ENCODE measurements at regions not wholly inside any gene's neighbourhood (a gene's known extent, or its start where the extent isn't known, plus 50 kb on each side); places are given as distances from the start of the nearest gene placed in this dataset.
"Not testable (repeated sequence)": the region's sequence is repeated elsewhere in the genome, so short reads cannot be mapped to it uniquely, and the experiment has no call there.

DNA sequence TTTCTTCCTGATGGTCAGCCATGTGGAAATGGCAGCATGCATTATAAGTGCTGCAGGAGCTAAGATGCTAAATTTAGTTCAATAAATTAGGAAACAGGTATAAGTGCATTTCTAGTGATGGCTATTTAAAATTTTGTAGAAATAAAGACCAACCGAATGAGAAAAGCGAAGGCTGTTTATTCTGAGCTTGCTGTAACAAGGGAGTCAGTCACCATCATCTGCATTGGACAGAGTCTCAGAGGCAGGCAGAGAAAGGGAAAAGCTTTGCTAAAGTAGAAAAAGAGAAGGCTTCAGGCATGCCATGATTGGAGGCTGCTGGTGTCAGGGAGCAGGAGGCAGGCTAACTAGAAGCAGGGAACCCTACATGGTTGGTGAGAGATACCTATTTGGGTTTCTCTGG lies 451.0 kb downstream of the EDEM1 start:
- DNase-seq: no peak

DNA sequence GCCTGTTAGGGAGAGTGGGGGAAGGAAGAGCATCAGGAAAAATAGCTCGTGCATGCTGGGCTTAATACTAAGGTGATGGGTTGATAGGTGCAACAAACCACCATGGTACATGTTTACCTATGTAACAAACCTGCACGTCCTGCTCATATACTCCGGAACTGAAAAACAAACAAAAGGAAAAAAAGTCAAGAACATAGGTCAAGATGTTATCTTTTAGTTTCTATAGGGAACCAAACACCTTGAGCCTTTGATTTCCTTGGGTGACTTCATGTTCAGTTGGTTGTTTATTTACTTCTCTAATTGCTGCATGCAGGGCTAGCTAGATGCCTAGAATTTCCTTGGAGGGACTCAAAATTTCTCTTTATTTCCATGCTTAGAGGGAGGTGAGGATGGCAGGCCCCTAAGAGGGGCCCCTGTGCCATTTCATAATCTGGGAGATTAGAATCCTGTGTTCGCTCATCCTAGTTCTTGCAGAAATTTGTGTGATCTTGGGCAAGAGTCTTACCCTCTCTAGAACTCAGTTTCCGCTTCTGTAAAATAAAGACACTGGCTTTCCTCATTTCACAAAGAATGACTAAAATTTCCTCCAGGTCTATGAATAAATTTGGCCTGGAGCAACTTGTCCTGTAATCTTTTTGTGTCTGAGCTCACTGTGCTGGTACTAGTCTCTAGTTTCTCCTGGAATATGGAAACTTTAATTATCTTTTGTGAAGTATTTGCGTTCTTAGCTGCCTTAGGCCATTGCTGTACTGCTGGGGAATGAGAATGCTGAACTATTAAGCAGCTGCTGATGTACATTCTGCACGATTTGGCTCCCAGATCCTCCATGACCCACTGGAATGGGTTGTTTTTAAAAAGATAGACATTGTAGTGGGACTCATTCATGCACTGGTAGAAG lies 457.5 kb downstream of the EDEM1 start:
- no peak for DNase-seq

- no peak for DNase-seq
Measured at GRCh38 chr3:5645692-5646410, 458.3 kb downstream of the EDEM1 start.

DNA sequence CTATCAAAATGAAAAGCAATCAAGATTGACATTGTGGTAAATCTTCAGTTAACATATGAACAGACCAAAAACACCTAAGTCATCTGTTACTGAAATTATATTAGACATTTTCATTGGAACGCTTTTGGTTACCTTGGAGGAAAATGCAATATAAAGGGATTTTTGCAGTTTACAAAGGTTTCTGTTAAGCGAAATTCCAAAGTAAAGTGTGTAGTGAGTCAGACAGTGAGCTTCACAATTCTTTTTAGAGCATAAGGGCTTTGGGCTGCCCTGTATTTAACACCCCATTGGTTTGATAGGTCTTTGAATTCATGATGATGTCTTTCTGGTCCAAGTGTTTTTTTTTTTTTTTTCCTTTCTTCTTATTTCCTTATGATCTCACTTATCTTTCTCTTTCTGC lies 462.8 kb downstream of the EDEM1 start:
- no peak for DNase-seq

DNA sequence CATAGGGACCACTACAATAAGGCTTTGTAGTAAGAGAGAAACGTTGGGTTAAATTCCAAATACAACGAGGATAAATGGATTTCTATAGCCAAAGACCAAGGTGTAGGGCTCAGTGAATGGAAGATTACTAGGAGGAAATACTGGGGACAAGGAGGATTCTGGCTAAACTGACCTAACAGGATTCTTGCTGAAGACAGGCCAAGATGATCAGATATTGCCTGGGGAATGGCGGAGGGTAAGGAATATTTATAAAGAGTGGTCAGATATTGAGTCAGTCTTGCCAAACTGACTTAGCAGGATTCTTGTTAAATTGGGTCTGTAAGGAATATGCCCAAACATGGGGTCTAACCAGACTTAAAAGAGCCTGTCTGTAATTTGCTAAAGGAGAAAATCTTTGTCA lies 463.8 kb downstream of the EDEM1 start:
- DNase-seq: no peak

DNA sequence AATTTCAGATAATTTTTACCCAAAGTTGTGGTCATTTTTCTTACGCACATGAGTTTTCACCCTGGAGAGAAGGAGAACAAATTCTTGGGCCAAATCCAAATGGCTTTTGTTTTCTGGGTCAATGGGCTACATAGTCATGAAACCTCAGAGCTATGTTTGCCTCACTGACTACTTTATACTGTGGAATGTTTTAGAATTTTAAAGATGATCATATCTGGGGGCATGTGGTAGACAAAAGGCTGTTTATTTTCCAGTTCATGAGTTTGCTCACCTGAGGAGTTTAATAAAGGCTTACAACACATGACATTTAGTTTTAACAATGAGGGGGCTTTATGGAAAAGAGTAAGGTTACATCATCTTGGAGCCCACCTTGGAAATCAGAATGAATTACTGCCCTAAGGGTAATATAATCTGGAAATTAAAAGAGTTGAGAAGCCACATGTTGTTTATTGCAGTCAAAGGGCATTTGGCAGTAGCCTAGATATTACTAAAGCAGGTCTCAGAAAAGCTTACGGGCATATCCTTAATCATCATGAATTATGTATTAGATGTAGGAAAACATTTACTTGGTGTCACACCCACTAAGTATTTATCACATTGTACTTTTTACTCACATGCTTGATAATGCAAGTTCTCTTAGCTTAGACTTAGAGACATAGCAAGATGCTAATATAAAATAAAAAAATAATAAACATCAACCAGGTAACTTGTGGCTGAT lies 466.1 kb downstream of the EDEM1 start:
- no peak for DNase-seq

- DNase-seq: no peak
Measured at GRCh38 chr3:5657106-5657505, 469.6 kb downstream of the EDEM1 start.

- no peak for DNase-seq
Measured at GRCh38 chr3:5663601-5664000, 476.1 kb downstream of the EDEM1 start.

GRCh38 chr3:5666455-5666854 lies 478.9 kb downstream of the EDEM1 start:
- no peak for DNase-seq

- DNase-seq: no peak
Measured at GRCh38 chr3:5673521-5673920, 486.0 kb downstream of the EDEM1 start.

DNA sequence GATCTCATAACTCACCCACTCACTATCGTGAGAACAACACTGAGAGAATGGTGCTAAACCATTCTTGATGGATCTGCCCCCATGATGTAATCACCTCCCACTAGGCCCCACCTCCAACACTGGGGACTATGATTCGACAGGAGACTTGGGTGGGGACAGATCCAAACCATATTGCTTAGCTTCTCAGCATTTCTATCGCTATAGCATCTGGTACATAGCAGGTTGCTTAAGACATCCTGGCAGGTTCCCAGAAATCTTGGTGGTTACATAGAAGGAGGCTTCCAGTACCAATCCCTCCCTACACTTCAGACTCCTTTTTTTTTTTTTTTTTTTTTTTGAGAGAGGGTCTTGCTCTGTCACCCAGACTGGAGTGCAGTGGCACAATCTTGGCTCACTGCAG lies 487.8 kb downstream of the EDEM1 start:
- no peak for DNase-seq

DNA sequence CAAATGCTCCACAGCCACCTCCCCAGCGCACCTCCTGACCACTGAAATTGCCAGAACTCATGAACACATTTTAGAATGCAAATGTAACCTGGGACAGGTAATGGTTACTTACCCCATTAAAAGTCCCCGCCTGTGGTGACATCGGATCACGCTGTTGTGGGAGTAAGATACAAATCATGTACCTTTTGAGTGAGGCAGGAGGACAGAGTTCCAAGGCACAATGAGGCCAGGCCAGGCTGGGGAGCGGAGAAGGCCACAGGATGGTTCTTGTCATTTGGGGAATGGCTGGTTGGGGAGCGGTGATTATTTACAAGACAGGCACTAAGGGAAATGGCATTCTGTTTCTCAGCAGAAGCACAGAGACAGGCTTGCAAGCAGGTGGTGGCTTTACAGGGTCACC lies 490.0 kb downstream of the EDEM1 start:
- no peak for DNase-seq

- no peak for DNase-seq
Measured at GRCh38 chr3:5678248-5678647, 490.7 kb downstream of the EDEM1 start.

GRCh38 chr3:5678844-5679243 lies 491.3 kb downstream of the EDEM1 start:
- DNase-seq: no peak

DNA sequence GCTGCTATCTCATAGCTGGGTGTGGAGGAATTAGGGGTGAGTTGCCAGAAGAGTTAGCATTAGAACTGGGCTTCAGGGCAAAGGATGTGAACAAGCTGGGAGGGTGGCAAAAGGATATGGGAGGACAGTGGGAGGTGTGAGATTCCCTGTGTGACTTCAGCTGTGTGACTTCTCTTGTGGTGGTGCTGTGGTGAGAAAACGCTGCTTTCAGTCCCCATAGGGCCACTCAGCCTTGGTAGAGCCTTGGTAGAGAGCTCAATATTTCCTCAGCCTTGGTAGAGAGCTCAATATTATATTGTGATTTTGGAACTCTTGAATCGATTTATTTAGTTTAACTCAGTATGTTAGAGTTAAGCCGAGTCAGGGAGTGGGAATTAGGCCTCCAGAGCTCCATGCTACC lies 499.7 kb downstream of the EDEM1 start:
- DNase-seq: no peak

- DNase-seq: no peak
Measured at GRCh38 chr3:5690490-5690889, 503.0 kb downstream of the EDEM1 start.

DNA sequence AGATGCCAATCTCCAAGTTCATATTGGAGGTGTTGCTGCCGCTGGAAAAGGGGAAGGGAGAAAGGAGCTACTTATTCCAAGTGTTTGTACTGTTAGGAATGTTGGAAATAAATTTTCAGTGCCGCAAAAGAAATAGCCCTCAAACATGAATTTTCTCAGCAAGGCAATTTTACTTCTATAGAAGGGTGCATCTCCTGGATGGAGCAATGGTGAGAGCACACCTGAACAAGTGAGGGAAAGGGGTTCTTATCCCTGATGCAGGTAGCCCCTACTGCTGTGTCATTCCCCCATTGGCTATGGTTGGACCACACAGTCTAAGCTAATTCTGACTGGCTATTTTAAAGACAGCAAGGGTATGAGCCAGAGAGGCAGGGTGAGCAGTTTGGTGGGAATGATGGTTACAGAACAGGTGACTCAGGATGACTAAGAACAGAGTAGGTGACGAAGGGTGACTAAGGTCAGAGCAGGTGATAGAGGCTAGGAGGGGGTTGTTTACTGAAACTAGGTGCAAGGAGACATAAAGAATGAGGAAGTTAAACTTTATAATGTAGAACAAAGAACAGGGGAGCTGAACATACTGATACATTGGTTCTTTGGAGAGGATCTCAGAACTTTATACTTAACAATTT lies 503.5 kb downstream of the EDEM1 start:
- no peak for DNase-seq

GRCh38 chr3:5692446-5692845 lies 504.9 kb downstream of the EDEM1 start:
- DNase-seq: no peak

GRCh38 chr3:5694266-5694665 lies 506.8 kb downstream of the EDEM1 start:
- DNase-seq: no peak

GRCh38 chr3:5698851-5699250 lies 511.3 kb downstream of the EDEM1 start:
- DNase-seq: no peak

DNA sequence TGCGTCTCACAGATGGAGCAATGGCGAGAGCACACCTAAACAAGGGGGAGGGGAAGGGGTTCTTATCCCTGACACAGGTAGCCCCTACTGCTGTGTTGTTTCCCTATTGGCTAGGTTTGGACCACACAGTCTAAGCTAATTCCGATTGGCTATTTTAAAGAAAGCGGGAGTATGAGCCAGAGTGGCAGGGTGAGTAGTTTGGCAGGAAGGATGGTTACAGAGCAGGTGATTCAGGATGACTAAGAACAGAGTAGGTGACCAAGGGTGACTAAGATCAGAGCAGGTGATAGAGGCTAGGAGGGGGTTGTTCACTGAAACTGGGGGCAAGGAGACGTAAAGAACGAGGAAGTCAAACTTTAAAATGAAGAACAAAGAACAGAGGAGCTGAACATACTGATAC lies 511.8 kb downstream of the EDEM1 start:
- no peak for DNase-seq

DNA sequence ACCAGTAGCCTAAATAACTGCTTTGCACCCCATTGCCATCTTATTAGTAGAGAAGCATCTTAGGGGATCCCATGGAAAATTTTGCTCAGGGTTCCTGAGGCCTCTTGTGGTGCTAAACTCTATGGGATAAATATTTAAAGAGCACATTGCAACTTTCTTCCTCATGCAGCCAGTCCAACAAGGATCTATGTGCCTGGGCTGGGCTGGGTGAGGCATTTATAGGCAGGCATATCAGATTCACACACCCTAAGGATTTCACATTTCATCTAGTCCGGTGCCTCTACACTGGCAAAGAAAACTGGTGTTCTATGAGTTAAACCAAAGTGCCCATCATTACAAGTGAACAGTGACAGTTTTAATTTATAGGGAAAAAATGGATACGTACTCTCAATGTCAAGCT lies 512.3 kb downstream of the EDEM1 start:
- no peak for DNase-seq

- DNase-seq: not testable (repeated sequence)
Measured at GRCh38 chr3:5701005-5701404, 513.5 kb downstream of the EDEM1 start.
